COR-L47 (cell line): ENCODE measurements at regions not wholly inside any gene's neighbourhood (a gene's known extent, or its start where the extent isn't known, plus 50 kb on each side); places are given as distances from the start of the nearest gene placed in this dataset.
"Not testable (repeated sequence)": the region's sequence is repeated elsewhere in the genome, so short reads cannot be mapped to it uniquely, and the experiment has no call there.

Source experiments
- DNase-seq: peaks from one replicate; lab custom pipeline; 2025; lab: John Stamatoyannopoulos, UW

GRCh38 chr12:27133022-27133590, 50.7 kb upstream of the C12orf71 start:
- DNase-seq = no peak

DNA sequence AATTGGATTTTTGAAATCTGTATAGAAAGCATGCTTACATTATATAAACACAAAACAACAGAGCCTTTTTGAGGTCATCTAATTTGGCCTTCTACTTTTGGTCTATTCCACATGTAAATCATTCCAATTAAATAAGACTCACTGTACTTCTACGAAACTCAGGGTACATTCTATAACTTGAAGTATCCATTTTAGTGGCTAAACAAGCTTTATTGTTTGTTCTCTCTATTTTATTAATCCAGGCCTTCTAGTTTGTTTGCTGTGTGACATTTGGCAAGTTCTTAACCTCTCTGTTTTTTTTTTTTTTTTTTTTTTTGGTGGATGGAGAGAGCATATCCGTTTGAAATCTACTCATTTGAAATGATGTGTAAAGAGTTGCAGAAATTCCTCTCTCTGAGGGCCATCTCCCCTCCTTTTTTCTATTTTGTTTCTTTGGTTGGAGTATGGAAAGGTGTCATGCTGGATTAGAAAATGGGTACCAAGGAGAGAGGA, 58.1 kb upstream of the C12orf71 start:
- DNase-seq = no peak

DNA sequence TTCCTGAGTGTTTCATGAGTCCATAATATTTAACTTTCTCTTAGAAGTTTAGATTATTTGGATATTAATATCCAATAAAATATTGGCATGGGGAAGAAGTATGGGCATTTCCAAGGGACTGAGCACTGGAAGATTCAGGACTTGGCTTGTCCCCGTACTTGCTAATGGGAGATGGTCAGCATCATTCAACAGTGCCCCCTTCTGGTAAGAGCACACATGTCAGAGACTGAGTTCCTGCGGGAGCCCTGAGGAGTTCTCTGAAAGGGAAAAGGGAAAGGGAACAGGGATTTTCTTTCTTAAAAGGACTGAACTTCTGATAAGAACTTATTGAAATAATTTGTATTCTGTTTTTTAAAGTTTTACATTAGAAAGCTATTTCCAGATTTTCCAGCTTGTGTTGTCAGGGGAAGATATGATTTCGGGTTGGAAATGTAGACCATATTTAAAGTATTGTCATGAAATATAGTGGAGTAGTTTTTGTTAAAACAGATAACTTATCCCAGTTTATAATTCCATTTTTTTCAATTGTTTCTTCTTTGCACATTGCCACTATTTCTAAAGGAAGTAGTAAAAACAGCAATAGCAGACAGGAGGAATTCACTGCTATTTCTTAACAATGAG, 59.8 kb upstream of the C12orf71 start:
- peak; percentile 13 for DNase-seq

DNA sequence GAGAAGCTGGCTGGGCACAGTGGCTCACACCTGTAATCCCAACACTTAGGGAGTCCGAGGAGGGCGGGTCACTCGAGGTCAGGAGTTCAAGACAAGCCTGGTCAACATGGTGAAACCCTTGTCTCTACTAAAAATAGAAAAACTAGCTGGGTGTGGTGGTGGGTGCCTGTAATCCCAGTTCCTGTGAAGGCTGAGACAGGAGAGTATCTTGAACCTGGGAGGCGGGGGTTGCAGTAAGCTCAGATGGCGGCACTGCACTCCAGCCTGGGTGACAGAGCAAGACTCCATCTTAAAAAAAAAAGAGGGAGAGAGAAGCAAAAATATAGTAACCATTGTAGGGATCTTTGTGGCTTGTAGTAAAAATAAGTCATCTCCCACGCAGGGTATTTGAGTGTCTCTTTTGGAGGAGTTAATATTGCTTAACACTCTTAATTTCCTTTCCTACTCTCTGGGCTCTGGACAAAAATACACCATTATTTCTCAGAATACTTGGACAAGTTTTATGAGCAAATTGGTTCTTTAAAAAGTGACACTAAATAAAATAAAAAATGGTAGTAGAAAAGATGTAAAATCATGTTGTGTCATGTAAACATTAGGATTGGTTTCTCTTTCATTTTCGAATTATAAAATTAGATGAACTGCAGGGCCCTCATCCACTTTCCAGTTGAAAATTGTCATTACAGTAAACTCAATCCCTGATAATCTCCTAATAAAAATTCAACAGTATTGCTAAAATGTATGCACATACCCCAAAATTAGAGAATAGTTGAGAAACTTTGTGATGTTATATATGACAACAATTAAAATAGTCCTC, 61.1 kb upstream of the C12orf71 start:
- DNase-seq = no peak

DNA sequence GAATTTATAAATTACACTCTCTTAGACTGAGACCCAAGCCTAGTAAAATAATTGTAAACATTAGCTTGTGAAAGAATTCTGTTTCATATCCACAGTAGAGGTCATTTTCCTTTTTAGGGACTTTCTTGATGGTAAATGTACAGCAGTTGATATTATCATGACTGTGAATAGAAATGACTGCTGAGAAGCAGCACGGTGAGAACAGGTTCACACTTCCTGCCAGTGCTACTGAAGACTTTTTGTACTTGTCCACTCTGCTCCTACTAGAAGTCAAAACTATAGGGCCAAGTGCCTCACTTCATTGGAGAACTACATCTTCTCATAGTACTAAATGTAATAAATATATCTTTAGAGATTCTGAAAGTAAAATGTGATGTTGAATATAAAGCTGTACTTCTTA, 63.3 kb upstream of the C12orf71 start:
- DNase-seq = not testable (repeated sequence)

GRCh38 chr12:27148373-27148772, 66.0 kb upstream of the C12orf71 start:
- DNase-seq = no peak

DNA sequence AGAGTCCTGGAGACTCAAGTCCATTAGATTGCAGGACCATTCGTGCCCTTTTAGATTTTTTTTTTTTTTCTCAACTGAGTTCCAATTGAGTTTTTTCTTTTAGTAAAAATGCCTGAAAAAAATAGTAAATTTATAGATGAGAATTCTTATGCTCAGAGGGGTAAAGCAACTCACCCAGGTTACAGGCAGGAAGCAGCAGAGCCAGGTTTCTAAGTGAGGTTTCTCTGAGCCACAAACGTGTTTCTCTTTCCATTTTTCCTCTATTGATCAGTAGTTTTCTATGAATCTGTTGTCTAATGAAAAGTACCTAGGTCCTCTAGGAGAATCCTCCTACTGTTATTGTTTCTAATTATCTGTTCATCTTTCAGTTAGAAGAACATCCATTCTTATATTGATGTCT, 66.4 kb upstream of the C12orf71 start:
- no peak for DNase-seq

- no peak for DNase-seq
These were observed 69.1 kb upstream of the C12orf71 start for GRCh38 chr12:27151479-27151878.

DNA sequence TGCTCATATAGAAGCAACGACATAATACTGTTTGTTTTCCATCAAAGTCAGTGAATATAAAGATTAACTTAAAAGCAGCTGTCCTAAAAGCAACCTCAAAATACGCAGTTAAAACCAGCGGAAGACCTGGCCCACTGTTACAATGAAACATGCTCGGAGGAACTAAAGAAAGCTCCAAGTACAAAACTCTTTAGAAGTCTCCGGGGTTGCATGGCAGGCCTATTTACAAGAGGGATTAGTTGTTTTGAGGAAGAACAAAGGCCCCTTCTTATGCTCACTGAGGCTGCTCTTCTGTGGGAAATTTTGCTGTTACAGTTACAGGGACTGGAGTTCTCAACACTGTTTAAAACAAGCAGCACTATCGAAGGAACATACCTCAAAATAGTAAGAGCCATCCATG, 75.9 kb upstream of the C12orf71 start:
- DNase-seq = no peak

GRCh38 chr12:27161458-27162228, 79.3 kb upstream of the C12orf71 start:
- no peak for DNase-seq

DNA sequence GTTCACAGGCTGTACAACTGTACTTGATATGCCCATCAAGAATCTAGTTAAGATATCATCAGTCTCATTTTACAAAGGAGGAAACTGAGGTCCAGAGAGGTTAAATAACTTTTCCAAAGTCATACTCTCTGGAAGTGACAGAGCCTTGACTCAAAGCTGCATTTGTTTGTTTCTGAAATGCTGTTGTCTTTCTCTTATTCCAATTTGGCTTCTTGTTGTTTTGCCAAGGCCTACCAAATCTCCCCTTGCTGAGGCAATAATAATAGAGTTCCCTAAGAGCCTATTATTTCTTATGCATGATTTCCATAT, 79.8 kb upstream of the C12orf71 start:
- DNase-seq = no peak

DNA sequence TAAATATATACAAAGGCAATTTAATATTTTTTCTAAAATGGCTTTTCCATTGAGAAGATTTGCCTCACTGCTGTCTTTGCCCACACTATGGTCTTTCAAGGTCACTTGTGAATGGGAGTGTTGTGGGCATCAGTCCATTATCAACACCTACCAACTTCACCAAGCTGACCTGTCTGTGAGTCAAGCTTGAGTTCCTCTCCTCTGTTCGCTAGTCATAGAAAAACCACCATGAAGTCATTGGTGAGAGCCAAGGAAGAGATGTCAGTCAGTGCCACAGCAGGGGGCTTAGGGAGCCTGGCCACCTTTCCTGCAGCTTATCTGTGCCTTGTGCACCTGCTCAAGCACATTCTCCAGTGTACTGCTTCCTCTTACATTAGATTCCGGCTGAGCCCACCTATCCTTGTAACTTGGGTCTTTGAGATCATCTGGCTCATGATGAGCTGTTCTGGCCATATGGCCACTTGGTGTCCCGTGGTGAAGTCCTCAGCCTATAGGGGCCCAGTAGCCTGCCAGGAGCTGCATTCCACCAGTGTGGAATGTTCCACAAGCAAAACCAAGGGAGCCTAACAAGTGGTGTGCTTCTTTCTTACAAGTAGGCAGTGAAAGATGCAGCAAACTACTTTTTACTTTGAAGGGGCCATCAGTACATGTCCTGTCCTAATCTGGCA, 80.8 kb upstream of the C12orf71 start:
- no peak for DNase-seq

DNA sequence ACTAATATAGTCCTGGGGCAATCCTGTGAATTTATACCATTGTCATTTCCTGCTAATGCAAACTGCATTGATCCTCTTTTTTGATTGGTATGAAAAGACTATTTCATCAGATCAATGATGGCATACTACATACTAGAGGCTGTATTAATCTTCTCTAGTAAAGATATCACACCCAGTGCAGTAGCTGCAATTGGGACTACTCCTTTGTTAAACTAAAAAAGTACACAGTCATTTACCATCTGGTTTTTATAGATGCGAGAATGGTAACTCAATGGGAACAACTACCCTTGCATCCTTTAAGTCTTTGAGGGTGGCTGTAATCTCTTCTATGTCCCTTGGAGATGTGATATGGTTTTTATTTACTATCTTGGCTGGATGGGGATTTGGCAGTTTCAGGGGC, 80.2 kb upstream of the STK38L start:
- DNase-seq = no peak

- no peak for DNase-seq
These were observed 79.6 kb upstream of the STK38L start for GRCh38 chr12:27164330-27165040.

DNA sequence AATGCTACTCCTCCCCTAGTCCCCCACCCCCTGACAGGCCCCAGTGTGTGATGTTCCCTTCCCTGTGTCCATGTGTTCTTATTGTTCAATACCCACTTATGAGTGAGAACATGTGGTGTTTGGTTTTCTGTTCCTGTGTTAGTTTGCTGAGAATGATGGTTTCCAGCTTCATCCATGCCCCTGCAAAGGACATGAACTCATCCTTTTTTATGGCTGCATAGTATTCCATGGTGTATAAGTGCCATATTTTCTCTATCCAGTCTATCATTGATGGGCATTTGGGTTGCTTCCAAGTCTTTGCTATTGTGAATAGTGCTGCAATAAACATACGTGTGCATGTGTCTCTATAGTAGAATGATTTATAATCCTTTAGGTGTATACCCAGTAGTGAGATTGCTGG, 78.1 kb upstream of the STK38L start:
- not testable (repeated sequence) for DNase-seq

DNA sequence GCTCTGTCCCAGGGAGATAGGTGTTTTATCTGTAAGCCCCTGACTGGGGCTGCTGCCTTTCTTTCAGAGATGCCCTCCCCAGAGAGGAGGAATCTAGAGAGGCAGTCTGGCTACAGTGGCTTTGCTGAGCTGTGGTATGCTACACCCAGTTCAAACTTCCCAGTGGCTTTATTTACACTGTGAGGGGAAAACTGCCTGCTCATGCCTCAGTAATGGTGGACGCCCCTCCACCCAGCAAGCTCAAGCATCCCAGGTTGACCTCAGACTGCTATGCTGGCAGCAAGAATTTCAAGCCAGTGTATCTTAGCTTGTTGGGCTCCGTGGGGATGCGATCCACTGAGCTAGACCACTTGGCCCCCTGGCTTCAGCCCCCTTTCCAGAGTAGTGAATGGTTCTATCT, 72.6 kb upstream of the STK38L start:
- not testable (repeated sequence) for DNase-seq

GRCh38 chr12:27176765-27177164, 67.3 kb upstream of the STK38L start:
- no peak for DNase-seq

- DNase-seq = no peak
These were observed 66.4 kb upstream of the STK38L start for GRCh38 chr12:27177706-27178105.

DNA sequence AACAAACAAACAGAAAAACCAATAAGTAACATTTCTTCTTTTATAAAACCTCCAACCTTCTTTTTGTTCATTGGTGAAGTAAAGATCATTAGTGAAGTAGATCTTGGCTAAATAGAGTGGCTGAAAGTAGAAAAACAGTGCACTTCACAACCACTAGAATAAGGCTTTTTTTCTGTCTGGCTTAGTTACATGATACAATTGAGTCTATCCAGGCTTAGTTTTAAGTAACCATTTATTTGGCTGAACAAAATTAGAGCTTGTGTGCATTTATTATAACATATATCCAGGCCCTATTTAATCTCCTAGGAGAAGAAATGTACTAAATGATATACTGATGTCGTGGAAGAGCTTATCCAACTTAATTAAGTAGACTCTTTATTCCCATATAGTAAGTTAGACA, 65.8 kb upstream of the STK38L start:
- no peak for DNase-seq

DNA sequence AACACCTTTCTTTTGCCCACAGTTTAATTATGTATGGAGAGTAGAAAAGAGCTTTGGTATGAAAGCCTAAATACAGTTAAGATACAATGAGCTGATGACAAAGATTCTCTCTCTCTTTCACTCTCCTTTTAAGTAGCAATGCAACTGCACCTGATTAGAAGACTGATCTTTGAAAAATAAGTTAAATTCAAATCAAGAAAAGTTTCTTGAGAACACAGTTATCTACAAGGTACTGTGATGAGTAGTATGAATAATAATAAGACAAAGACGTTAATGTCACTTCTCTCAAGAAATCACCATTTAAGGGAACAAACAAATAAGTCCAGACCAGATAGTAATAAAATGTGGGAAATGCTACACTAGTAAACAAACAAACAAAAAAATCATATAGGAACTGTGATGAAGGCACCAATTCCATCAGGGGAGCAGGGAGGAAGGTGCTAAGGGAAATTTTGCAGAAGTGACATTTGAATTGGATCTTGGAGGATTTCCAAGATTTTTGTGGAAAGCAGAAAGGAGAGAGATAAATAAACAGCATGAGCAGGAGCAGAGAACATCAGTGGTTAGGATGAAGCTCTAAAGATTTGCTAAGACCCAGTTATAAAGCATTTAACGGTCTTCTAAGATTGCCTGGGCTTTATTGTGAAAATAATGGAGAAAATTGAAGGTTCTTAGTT, 65.2 kb upstream of the STK38L start:
- no peak for DNase-seq
